ENCODE measurements at regions not wholly inside any gene's neighbourhood (a gene's known extent, or its start where the extent isn't known, plus 50 kb on each side); places are given as distances from the start of the nearest gene placed in this dataset.

GRCh38 chr3:56983427-56983826 is 77.0 kb upstream of the SPATA12 start:
- no peak for DNase-seq

GRCh38 chr3:56981445-56982230 is 78.8 kb upstream of the SPATA12 start:
- DNase-seq = no peak

GRCh38 chr3:56980798-56981390 is 79.6 kb upstream of the SPATA12 start:
- DNase-seq = peak; percentile 98

- DNase-seq = no peak
Measured at GRCh38 chr3:56980243-56980642, 80.2 kb upstream of the SPATA12 start.

GRCh38 chr3:56979791-56980190 is 80.7 kb upstream of the SPATA12 start:
- DNase-seq = no peak

GRCh38 chr3:56977561-56977889 is 82.9 kb upstream of the SPATA12 start:
- no peak for DNase-seq

GRCh38 chr3:56976651-56977560 is 83.6 kb upstream of the SPATA12 start:
- DNase-seq = peak; percentile 77

- peak; percentile 53 for DNase-seq
Measured at GRCh38 chr3:56975567-56975966, 84.9 kb upstream of the SPATA12 start.

- DNase-seq = no peak
Measured at GRCh38 chr3:56974247-56974930, 86.1 kb upstream of the SPATA12 start.

GRCh38 chr3:56971816-56972215 is 88.6 kb upstream of the SPATA12 start:
- DNase-seq = no peak

GRCh38 chr3:56971261-56971660 is 89.2 kb upstream of the SPATA12 start:
- DNase-seq = no peak

GRCh38 chr3:56970461-56970879 is 90.0 kb upstream of the SPATA12 start:
- no peak for DNase-seq

- peak; percentile 18 for DNase-seq
Measured at GRCh38 chr3:56969851-56970250, 90.6 kb upstream of the SPATA12 start.

- DNase-seq = no peak
Measured at GRCh38 chr3:56966509-56966908, 94.0 kb upstream of the SPATA12 start.

- no peak for DNase-seq
Measured at GRCh38 chr3:56966104-56966503, 94.4 kb upstream of the SPATA12 start.

- DNase-seq = no peak
Measured at GRCh38 chr3:56962922-56963321, 97.5 kb upstream of the SPATA12 start.

GRCh38 chr3:56962206-56962605 is 98.3 kb upstream of the SPATA12 start:
- DNase-seq = no peak

GRCh38 chr3:56960234-56960917 is 100.1 kb upstream of the SPATA12 start:
- DNase-seq = no peak

- no peak for DNase-seq
Measured at GRCh38 chr3:56958879-56959278, 101.6 kb upstream of the SPATA12 start.

GRCh38 chr3:56957522-56957921 is 102.9 kb upstream of the SPATA12 start:
- no peak for DNase-seq

- no peak for DNase-seq
Measured at GRCh38 chr3:56956906-56957305, 103.6 kb upstream of the SPATA12 start.

GRCh38 chr3:56955492-56956111 is 104.9 kb upstream of the SPATA12 start:
- DNase-seq = no peak
